HG02759 (cell line): ENCODE measurements at regions not wholly inside any gene's neighbourhood (a gene's known extent, or its start where the extent isn't known, plus 50 kb on each side); places are given as distances from the start of the nearest gene placed in this dataset.

Experiments used
- ATAC-seq: cut with Tn5 transposase; IDR thresholded peaks from one replicate; pipeline ENCODE4 v1.9.1; 2021; ENCODE audit warnings: mild to moderate bottlenecking, moderate library complexity; ENCODE audit not compliant: unreplicated experiment

GRCh38 chr12:77435446-77436091, 370.2 kb upstream of the E2F7 start:
- no peak for ATAC-seq

GRCh38 chr12:77433799-77434198, 368.4 kb upstream of the E2F7 start:
- ATAC-seq = no peak

DNA sequence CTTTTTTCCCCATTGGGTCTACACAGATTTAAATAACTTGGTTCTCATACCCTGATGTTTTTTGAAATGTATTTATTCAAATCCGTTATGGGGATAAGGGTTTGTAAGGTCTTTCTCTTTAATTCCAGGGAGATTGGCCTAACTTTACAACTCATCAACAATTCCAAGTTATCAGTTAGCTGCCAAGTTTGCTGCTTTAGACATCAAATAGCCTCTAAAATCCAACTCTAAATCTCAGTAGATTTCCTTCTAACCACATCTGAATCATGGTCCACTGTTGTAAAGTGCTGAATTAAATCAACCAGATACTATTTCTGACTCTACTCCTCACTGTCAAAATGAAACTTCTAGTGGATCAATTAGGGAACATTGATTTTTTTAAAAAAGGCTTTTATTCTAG, 364.1 kb upstream of the E2F7 start:
- ATAC-seq = no peak

DNA sequence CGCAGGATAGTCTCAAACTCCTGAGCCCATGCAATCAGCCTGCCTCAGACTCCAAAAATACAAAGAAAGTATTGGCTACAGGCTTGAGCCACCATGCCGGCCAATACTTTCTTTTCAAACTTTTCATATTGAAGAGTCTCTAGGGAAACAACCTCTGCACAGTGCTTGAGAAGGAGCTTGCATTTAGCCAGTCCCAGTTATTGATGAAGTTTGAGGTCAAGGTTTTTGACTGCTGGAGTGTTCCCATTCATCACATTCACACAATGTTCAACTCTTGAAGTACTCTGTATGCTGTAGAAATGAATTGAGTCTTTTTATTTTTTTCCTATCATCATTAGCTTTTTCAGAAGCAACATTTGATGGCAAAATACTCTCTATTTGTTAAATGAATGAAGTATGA, 355.8 kb upstream of the E2F7 start:
- no peak for ATAC-seq

DNA sequence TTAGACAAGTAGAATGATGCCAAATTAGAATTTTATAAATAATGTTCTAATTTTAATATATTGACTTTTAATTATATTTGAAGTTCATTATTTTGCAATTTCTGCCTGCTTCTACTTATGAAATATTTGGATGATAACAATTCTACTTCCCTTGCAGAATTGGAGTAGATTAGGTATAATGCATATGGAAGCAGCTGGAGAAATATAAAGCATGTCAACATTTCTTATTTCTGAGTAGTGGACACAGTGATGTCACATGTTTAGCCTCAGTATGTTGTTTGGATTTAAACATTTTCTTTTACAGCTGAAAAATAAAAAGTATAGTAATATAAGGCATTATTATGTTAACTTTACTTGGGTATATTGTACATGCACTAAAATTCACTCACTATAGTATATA, 344.2 kb upstream of the E2F7 start:
- ATAC-seq = no peak

GRCh38 chr12:77407931-77408330, 342.6 kb upstream of the E2F7 start:
- ATAC-seq = no peak

DNA sequence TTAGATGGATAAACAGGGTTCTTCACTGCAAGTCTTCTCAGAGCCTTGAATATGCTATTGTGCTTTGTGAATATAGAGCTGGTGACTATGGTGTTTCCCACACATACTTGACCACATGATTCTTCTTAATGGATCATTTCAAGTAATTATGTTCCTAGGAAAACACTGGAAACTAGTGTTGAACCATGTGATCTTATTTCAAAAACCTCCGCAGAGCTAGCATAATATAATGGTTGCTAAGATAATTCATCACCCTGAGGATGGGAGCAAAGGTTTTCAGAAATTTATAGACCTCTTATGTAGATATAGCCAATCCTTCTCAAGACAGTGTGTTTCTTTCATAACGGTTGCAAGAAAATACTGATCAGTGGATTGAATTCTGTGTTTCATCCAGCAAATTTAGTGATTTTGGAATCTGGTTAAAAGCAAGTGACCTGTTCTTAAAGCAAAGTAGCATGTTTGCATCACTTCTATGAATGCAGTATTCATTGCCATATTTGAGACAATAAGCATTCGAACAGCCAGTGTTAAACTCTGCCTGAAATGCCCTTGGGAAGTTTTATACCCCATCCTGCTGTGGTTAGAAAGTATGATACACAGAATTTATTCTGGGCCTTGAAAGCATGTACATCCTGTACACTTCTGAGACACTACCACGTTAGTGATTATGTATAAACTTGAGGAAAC, 341.0 kb upstream of the E2F7 start:
- no peak for ATAC-seq

DNA sequence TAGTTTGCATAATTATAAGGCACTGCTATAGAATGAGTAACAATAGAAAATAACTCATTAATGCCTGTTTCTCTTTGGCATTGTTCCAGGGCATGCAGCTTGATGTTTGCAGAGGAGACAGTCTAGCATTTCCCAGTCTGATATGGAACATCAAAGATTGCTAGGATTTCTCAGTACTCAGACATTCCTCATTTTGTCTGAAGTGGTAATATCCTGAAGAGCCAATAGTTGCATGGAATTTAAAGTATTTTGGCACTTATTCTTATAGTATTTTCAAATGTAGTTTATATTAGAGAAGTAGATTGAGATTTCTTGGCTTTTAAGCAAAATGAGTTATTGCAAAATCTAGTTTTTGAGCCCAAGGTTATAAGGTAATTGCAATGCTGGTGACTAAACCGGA, 337.3 kb upstream of the E2F7 start:
- ATAC-seq = no peak

- ATAC-seq = no peak
Observed at GRCh38 chr12:77401770-77402081, 336.4 kb upstream of the E2F7 start.

- ATAC-seq = no peak
Observed at GRCh38 chr12:77401064-77401769, 335.8 kb upstream of the E2F7 start.

- ATAC-seq = no peak
Observed at GRCh38 chr12:77392467-77393088, 327.2 kb upstream of the E2F7 start.

DNA sequence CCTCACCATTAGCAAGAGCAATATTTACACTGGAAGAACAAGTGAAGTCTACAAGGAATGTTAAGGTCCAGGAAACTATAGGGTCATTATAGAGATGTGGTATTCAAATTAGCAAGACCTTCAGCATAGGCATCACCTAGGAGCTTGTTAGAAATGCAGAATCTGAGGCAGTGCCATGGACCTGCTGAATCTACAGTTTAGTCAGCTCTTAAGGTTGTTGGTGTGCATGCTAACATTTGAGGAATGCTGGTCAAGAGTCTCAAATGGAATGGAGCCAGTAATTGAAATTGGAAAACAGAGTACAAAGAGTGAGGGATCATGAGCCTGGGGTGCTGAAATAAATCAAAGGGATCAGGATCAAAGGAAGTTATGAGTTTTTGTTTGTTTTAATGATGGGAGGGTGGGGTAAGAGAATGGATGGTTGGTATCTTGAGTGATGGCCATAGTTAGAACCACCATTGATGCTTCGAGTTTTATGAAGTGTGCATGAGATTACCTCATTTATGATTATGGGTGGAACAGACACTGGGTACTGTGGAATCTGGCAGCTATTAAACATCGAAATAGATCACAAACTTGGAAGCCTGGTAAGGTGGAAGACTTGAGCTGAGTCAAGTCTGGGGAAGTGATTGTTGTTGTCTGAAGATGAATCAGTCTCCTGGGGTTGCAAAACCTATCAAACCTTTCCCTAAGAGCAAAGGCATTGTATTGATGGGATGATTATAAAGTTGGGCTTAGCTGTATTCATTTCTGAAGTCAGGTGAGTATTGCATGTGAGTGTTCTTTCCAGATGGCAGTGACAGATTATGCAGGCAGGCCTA, 323.3 kb upstream of the E2F7 start:
- ATAC-seq = no peak

GRCh38 chr12:77387671-77388070, 322.3 kb upstream of the E2F7 start:
- no peak for ATAC-seq

DNA sequence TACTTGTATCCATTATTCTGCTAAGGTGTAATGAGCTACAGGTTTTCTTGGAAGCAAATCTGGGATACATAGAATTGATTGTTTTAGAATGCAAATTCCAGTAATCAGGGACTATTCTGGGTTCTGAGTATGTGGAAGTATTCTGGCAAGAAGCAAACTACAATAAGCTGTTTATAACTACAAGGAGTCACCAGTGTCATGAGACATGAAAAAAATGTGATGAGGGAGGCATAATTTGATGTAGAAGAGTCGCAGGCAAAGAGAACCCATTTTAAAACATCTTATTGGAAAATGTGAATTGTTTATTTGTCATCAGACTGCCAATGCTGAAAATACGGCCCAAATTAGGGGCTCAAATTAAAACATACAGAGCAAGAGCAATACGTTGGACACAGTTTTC, 321.8 kb upstream of the E2F7 start:
- no peak for ATAC-seq

- no peak for ATAC-seq
Observed at GRCh38 chr12:77384941-77385340, 319.6 kb upstream of the E2F7 start.

DNA sequence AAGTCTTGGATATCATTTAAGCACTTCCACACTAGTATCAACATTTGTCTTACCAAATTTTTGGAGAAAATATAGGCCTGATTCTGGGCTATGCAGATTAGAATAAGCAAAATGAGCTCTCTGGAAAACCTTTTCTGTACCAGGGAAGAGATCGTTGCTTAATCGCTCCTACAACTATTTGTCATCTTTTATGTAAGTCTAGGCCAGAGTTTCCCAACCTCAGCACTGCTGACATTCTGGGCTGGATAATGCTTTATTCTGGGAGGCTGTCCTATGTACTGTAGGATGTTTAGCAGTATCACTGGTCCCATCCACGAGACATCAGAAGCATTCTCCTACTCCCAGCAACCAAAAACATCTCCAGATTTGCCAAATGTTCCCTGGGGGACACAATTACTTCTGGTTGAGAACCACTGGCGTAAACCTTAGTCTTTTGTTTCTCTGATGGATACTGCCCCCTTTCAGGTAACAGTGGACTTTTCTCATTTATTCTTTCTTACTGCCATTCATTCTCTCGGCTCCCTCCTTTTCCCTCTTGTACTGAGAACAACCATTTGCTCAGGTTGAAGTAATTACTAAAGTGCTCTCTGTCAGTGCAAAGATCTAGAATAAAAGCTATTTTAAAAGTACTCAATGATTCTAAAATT, 316.9 kb upstream of the E2F7 start:
- no peak for ATAC-seq

DNA sequence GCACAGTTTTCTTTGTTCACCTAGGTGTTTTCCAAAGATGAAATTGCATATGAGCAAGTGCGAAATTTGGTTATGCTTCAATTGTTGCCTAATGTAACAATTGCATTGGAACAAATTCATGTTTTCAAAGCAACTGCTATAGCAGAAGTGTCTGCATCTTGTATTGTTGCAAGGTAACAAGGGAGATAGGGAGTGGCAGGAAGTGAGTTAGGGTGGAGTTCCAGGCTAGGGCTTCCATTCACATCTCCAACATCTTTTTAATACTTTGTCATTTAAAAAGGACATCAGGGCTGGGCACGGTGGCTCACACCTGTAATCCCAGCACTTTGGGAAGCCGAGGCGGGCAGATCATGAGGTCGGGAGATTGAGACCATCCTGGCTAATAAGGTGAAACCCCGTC, 312.3 kb upstream of the E2F7 start:
- ATAC-seq = no peak

DNA sequence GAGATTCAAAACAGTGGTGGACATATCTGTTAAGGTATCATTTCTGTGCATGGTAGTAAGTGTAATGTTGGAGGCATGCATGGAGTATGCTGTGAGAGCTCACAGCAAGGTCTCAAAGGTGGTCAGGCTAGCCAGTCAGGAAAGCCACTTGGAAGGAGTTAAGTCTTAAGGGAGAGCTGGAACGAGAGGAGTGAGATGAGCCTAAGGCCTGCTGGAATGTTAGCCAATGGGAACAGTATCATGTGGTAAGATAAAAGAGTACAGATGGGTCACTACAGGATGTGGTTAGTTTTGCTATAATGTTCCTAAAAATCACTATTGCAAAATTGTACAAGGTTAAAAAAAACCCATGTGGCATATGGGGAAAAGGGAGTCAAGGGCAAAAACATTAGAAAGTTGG, 311.7 kb upstream of the E2F7 start:
- ATAC-seq = no peak

- ATAC-seq = no peak
Observed at GRCh38 chr12:77374673-77375072, 309.3 kb upstream of the E2F7 start.

DNA sequence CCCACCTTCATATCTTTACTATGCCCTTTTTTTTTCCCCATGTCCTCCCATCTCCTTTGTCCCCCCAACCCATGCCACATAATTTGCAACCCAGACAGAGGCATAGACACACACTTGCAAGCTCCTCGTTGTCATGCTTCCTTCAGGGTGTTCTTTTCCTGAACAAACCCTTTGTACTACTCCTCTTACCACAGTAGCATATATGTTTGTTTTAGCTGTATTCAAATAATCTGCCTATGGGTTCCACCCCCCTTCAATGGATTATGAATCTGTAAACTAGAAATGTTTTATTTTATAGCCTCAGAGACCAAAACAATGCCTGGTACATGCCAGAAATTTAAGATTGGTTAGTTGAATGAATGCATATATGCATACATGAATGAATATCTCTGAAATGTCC, 307.1 kb upstream of the E2F7 start:
- no peak for ATAC-seq

GRCh38 chr12:77372026-77372425, 306.7 kb upstream of the E2F7 start:
- ATAC-seq = no peak
